Suppressor macrophage (primary cell): ENCODE measurements at regions not wholly inside any gene's neighbourhood (a gene's known extent, or its start where the extent isn't known, plus 50 kb on each side); places are given as distances from the start of the nearest gene placed in this dataset.
A peak's percentile ranks its signal among the peaks of the same experiment; 100 is the strongest.

Source experiments
- DNase-seq, 4 experiments: peaks; one replicate each; pipeline ENCODE4 v3.0.0-alpha.2; 2020 to 2022

- peak in 1 of 4 experiments; percentile 1 for DNase-seq
Observed at GRCh38 chr18:79628416-79629248, 51.0 kb upstream of the CTDP1 start.

- peak in 1 of 4 experiments; percentile 1 for DNase-seq
Observed at GRCh38 chr18:79629249-79629558, 50.4 kb upstream of the CTDP1 start.

GRCh38 chr18:79629606-79630005, 50.0 kb upstream of the CTDP1 start:
- no peak for DNase-seq
